GM13977 (cell line): ENCODE measurements at regions not wholly inside any gene's neighbourhood (a gene's known extent, or its start where the extent isn't known, plus 50 kb on each side); places are given as distances from the start of the nearest gene placed in this dataset.

Source experiments
- DNase-seq: peaks from one replicate; pipeline ENCODE4 v3.0.0; 2012; ENCODE audit warnings: low spot score
- in situ Hi-C: fragments of 300-500 bp; cut with MboI; formaldehyde crosslinking; loops from one replicate; pipeline ENCODE4 v1.12.0; 2022; ENCODE audit warnings: low sequenced_read_pairs, low pct_unique_long_range_greater_than_20kb, mixed read lengths, inconsistent platforms; ENCODE audit not compliant: unreplicated experiment
- TF ChIP-seq, protein P1 (sequence below): IDR thresholded peaks from 2 replicates; pipeline ENCODE4 v1.5.1; 2012; ENCODE audit warnings: mild to moderate bottlenecking, control low read depth; ENCODE audit not compliant: insufficient read depth; ENCODE audit errors: extremely low read depth, missing control alignments

DNA sequence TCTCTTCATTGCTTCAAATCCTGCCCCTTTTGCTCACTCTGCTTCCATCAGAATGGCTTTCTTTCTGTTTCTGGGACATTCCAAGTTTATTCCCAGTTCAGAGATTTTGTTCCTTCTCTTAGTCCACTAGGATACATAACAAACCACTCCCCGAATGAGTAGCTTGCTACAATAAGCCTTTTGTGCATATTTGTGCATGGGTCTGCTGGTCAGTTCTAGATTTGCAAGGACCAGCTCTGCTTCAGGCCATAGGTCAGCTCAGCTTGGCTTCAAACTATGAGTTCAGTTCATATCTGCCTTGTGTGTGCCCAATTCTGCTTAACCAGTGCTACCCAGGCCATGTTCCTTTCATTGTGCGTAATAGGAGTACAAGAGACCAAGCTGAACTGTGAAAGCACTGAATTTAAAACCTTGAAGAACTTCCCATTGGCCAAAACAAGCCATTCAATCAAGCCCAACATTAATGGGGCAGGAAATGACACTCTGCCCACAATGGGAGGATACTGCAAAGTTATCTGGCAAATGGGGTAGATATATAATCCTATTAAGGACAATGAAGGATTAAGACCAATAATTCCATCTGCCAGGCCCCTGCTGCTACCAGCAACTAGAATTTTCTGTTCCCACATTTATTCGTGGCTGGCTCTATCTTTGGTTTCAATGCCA lies 328.8 kb downstream of the PRELID2 start:
- in situ Hi-C loops, result no loop called here

DNA sequence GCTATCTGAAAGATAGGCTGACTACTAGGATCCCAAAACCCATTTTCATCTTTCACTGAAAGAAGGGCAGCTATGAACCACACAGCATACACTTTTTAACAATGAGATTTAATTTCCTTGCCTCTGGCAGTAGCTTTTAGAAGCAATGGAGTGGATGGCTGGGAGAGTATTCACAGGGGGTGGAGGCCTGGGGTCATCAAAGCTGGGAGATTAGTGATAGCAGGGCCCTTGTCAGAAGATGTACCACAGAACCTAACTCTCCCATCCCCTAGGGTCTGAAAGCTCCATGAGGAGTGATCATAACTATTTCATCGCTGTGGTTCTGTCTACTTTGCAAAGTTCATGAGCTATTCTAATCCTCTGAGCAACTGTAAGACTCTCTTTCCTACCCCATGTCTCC lies 332.2 kb downstream of the PRELID2 start:
- TF ChIP-seq, protein P1, sequence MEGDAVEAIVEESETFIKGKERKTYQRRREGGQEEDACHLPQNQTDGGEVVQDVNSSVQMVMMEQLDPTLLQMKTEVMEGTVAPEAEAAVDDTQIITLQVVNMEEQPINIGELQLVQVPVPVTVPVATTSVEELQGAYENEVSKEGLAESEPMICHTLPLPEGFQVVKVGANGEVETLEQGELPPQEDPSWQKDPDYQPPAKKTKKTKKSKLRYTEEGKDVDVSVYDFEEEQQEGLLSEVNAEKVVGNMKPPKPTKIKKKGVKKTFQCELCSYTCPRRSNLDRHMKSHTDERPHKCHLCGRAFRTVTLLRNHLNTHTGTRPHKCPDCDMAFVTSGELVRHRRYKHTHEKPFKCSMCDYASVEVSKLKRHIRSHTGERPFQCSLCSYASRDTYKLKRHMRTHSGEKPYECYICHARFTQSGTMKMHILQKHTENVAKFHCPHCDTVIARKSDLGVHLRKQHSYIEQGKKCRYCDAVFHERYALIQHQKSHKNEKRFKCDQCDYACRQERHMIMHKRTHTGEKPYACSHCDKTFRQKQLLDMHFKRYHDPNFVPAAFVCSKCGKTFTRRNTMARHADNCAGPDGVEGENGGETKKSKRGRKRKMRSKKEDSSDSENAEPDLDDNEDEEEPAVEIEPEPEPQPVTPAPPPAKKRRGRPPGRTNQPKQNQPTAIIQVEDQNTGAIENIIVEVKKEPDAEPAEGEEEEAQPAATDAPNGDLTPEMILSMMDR, result no peak
- in situ Hi-C loops, result no loop called here

More for the DNA sequence above, 328.8 kb downstream of the PRELID2 start:
- TF ChIP-seq, protein P1, result no peak
- no peak for DNase-seq

DNA sequence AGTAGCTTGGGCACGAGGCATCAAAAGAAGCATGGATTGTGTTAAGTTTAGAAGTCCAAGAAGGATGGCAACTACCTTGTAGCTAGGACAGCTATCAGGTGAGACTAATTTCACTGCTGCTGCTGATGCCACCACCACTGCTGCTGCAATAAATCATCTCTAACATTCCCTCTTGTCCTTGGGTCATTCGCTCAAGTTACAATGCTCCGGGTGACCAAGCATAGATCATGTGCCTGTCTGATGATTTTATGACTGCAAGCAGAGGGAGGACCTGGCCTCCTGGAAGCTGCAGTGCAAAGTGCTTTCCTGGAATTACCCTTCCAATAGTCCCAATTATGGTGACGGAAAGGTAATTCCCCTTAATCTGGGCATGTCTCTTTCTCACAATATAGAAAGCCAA lies 334.4 kb downstream of the PRELID2 start:
- in situ Hi-C loops, result no loop called here
- DNase-seq, result no peak
- TF ChIP-seq, protein P1, result no peak

More for the DNA sequence above, 332.2 kb downstream of the PRELID2 start:
- DNase-seq, result no peak

DNA sequence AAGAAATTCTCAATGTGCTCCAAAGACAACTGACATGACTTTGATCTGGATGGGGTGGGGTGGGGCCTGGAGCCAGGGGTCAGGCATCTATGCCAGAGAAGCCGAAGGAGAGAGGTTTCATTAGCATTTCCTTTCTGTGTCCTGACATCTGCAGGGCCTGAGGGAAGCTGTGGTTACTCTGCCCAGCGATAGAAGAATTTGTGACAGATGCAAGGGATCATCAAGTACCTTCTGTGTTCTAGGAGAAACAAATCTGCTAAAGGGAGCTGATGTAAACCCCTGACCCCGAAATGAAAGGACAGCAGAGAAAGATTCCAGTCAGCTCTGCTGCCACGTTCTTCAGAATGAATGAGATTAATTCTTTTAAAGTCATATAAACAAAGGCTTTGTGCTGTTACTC lies 335.7 kb downstream of the PRELID2 start:
- in situ Hi-C loops, result no loop called here
- no peak for DNase-seq
- TF ChIP-seq, protein P1, result no peak

DNA sequence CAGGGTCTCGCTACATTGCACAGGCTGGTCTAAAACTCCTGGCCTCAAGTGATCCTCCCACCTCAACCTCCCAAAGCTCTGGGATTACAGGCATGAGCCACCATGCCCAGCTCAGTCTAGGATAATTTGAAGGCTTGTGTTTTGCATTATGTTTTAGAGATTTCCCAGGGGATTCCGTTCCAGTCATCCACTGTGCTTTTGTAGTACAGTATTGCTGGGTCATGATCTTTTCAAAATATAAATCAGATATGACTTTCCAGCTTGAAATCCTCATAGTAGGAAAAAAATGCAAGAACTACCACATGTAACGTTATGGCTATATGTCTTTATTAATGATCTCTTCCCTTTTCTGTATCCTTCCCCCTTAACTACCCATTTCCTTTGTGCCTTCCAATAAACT lies 338.1 kb downstream of the PRELID2 start:
- TF ChIP-seq, protein P1, result no peak
- no peak for DNase-seq
- in situ Hi-C loops, result no loop called here

DNA sequence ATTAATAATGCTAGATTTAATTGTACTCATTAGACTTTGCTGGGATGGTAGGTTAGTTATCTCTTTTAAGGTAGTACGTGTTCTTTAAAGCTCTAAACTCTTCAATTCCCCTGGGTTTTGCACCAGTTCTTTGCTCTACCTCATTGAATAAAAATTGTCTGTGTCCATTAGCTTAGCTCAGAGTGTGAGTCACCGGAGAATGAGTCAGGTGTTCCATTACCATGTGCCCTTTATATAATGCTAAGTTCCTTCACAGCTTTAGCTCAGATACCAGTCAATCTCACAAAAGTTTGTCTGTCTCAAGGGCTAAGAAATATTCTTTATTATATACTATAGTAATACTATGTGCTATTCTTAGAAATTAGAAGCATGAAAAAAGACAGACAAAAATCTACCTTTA lies 339.4 kb downstream of the PRELID2 start:
- no peak for DNase-seq
- TF ChIP-seq, protein P1, result no peak
- in situ Hi-C loops, result no loop called here
